ENCODE measurements at regions not wholly inside any gene's neighbourhood (a gene's known extent, or its start where the extent isn't known, plus 50 kb on each side); places are given as distances from the start of the nearest gene placed in this dataset.

GRCh38 chr15:25242957-25243799 is 195.6 kb downstream of the UBE3A start:
- no peak for TF ChIP-seq CTCF (conservative IDR thresholded peaks at IDR 0.05; ENCODE audit: low read depth, low read length)
- no peak for TF ChIP-seq EZH2phosphoT487 (IDR thresholded peaks at IDR 0.05; ENCODE audit: borderline replicate concordance, low read length)
- no peak for TF ChIP-seq EZH2 (IDR thresholded peaks at IDR 0.05; ENCODE audit: low read length, unreplicated experiment)
- H3K9me2 ChIP-seq (replicated peaks; ENCODE audit: low read length): no peaks in the 10 kb centered on the region
- intact Hi-C loops (cut with micrococcal nuclease): no loop called here
- H4K20me1 ChIP-seq (ENCODE audit: low read length): no peaks in the 10 kb centered on the region
- no peaks in the 10 kb centered on the region for H3F3A ChIP-seq (ENCODE audit: low read length, unreplicated experiment)
- H3K9me3 ChIP-seq (ENCODE audit: low read length): peaks cover 5% of the 10 kb centered on the region; the same call in 1 of the 2 replicates
- CTCF ChIA-PET: no interaction called here
- no peaks in the 10 kb centered on the region for H3K79me2 ChIP-seq (ENCODE audit: low read length)
- no peaks in the 10 kb centered on the region for H3K27me3 ChIP-seq (ENCODE audit: low read length)
- no peaks in the 10 kb centered on the region for H3K36me3 ChIP-seq (ENCODE audit: low read depth, low read length)
- H3K27ac ChIP-seq (ENCODE audit: low read length): no peak overlapping the region
- H2AFZ ChIP-seq (ENCODE audit: low read length): no peak overlapping the region
- POLR2A ChIA-PET (ENCODE audit: unreplicated experiment): no interaction called here
- no peak overlapping the region for H3K4me2 ChIP-seq (ENCODE audit: low read length)
- DNase-seq (no peak), ATAC-seq (no peak)
- H3K4me3 ChIP-seq (ENCODE audit: low read length): no peak overlapping the region
- BruUV-seq (replicated peaks): no TSS peak
- H3K4me1 ChIP-seq (ENCODE audit: insufficient read depth, low read length): no peaks in the 10 kb centered on the region
- no peak overlapping the region for H3K9ac ChIP-seq (ENCODE audit: low read length)

- intact Hi-C loops (cut with micrococcal nuclease): no loop called here
- no peak for TF ChIP-seq EZH2phosphoT487 (IDR thresholded peaks at IDR 0.05; ENCODE audit: borderline replicate concordance, low read length)
- no peak for TF ChIP-seq EZH2 (IDR thresholded peaks at IDR 0.05; ENCODE audit: low read length, unreplicated experiment)
- TF ChIP-seq CTCF (conservative IDR thresholded peaks at IDR 0.05; ENCODE audit: low read depth, low read length): no peak
- no peak for ATAC-seq
- peaks cover 5% of the 10 kb centered on the region; the same call in 1 of the 2 replicates for H3K9me3 ChIP-seq (ENCODE audit: low read length)
- no peaks in the 10 kb centered on the region for H3K4me1 ChIP-seq (ENCODE audit: insufficient read depth, low read length)
- H3K79me2 ChIP-seq (ENCODE audit: low read length): no peaks in the 10 kb centered on the region
- ChIA-PET CTCF (no interaction called here), POLR2A (ENCODE audit: unreplicated experiment) (no interaction called here)
- no peak for DNase-seq
- no peaks in the 10 kb centered on the region for H3K36me3 ChIP-seq (ENCODE audit: low read depth, low read length)
- no peak overlapping the region for H2AFZ ChIP-seq (ENCODE audit: low read length)
- no peak overlapping the region for H3K4me3 ChIP-seq (ENCODE audit: low read length)
- H3K27ac ChIP-seq (ENCODE audit: low read length): no peak overlapping the region
- H3F3A ChIP-seq (ENCODE audit: low read length, unreplicated experiment): no peaks in the 10 kb centered on the region
- no peaks in the 10 kb centered on the region for H3K27me3 ChIP-seq (ENCODE audit: low read length)
- H4K20me1 ChIP-seq (ENCODE audit: low read length): no peaks in the 10 kb centered on the region
- no peak overlapping the region for H3K9ac ChIP-seq (ENCODE audit: low read length)
- BruUV-seq (replicated peaks): no TSS peak
- no peak overlapping the region for H3K4me2 ChIP-seq (ENCODE audit: low read length)
- H3K9me2 ChIP-seq (replicated peaks; ENCODE audit: low read length): no peaks in the 10 kb centered on the region
Observed at GRCh38 chr15:25243800-25244097, 195.1 kb downstream of the UBE3A start.

Measured in PC-3 (cell line).